Fibroblast of pulmonary artery (primary cell): ENCODE measurements at regions not wholly inside any gene's neighbourhood (a gene's known extent, or its start where the extent isn't known, plus 50 kb on each side); places are given as distances from the start of the nearest gene placed in this dataset.

ENCODE experiments used
- DNase-seq: peaks from one replicate; pipeline ENCODE4 v3.0.0-alpha.2; 2010; ENCODE audit warnings: low read depth
- H3K4me3 ChIP-seq: replicated peaks from 2 replicates; pipeline ENCODE4 v1.5.1; 2011; ENCODE audit warnings: low read depth, mild to moderate bottlenecking, control low read depth, low read length, moderate library complexity
- TF ChIP-seq, protein P1 (sequence below): IDR thresholded peaks from 2 replicates; pipeline ENCODE4 v1.5.1; 2011; ENCODE audit warnings: mild to moderate bottlenecking, control low read depth, low read length, inconsistent platforms; ENCODE audit errors: missing control alignments

DNA sequence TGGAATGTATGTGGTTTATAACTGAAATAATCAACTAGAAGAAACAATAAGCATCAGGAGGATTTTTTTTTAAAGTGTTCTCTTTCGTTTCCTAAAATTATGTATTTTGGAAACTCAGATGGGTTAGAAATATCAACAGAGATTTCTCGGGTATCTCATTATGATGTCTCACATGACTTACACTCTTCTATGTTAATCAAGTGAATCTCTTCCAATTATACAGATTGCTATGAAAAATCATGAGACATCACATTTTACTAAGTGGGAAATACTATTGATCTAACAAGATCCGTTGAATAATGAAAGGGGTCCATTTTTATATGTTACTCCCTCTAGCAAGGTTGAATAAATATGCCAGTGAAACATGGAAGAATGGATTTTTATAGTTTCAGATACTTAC lies 54.7 kb upstream of the NRIP1 start:
- no peak for DNase-seq
- TF ChIP-seq, protein P1, sequence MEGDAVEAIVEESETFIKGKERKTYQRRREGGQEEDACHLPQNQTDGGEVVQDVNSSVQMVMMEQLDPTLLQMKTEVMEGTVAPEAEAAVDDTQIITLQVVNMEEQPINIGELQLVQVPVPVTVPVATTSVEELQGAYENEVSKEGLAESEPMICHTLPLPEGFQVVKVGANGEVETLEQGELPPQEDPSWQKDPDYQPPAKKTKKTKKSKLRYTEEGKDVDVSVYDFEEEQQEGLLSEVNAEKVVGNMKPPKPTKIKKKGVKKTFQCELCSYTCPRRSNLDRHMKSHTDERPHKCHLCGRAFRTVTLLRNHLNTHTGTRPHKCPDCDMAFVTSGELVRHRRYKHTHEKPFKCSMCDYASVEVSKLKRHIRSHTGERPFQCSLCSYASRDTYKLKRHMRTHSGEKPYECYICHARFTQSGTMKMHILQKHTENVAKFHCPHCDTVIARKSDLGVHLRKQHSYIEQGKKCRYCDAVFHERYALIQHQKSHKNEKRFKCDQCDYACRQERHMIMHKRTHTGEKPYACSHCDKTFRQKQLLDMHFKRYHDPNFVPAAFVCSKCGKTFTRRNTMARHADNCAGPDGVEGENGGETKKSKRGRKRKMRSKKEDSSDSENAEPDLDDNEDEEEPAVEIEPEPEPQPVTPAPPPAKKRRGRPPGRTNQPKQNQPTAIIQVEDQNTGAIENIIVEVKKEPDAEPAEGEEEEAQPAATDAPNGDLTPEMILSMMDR = no peak
- H3K4me3 ChIP-seq = no peak overlapping the region

DNA sequence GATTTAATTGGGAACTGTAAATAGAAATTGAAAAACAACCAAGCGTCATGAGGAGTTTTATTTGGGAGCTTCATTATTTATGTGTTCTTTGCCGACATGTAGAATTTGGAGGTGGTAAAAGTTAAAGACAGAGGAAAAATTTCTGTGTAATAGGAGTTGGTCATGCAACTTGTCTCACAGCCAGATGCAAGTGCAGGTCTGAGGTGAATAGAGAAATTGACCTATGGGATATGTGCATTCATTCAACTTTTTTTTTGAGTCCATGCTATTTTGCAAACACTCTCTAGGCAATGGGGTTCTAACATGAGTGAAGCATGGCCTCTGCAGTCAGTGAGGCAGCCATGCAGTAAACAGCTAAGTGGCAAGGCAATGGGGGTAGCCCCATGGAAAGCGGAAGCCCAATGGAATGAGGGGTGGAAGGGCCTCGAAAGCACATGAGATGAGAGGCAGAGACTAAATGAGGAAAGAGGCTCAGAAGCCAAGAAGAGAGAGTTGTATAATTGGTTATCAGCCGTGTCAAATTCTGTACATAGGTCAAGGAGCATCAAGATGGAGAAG lies 56.4 kb upstream of the NRIP1 start:
- TF ChIP-seq, protein P1 = no peak
- no peak for DNase-seq
- no peak overlapping the region for H3K4me3 ChIP-seq

DNA sequence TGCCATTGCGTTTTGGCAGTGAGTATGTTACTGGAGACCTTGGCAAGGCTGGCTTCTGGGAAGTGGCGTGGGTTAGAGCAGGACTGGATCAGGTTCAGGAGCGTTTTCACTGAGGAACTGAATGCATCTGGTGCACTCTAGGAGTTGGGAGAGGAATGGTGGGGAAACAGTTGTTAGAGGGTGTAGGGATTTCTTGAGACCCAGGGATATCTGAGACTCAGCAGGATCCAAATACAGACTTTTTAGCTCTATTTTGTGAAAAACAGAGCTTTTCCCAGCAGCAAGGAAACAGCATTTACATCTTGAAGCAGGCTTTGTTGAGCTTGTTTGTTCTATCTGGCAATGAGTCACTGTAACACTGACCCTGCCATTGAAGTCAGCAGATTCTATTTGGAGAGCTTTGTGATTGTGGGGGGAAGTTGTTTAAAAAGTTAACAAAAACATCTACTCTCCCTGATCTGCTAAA lies 56.9 kb upstream of the NRIP1 start:
- TF ChIP-seq, protein P1 = no peak
- DNase-seq = peak; percentile 63
- no peak overlapping the region for H3K4me3 ChIP-seq

DNA sequence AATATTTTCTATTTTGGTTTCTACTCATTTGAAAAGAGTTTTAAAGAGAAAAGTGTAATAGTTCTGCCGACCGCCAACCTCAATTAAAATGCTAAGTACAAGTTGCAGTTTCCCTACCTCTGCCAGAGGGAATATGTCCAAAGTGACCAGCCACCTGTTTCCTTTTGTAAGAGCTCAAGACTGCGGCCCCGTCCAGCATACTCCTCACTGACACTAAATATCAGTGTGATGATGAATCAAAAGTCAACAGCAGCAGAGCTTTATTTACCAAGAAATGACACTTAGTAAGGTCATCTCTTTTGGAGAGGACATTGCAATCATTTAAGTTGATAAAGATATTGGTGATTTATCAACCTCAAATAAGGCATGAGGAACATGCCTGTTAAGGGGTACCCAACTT lies 57.4 kb upstream of the NRIP1 start:
- no peak for DNase-seq
- H3K4me3 ChIP-seq = no peak overlapping the region
- TF ChIP-seq, protein P1 = no peak

DNA sequence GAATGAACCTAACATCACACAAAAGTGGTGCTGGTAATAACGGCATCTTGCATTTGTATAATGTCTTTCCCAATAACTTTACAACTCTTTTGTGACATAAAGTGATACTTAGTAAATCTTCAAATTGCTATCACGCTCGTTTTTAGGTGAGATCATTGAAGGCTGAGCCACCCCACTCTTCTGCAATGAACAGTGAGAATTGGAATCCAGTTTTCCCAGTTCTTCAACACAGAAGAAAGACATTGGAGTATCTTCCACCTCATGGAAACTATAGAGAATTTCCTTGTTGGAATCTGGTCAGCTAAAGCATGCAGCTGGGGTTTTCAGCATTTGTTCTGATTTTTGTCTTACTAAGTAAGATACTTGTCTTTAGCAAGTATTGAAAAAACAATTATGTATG lies 59.9 kb upstream of the NRIP1 start:
- no peak overlapping the region for H3K4me3 ChIP-seq
- no peak for DNase-seq
- TF ChIP-seq, protein P1 = no peak

DNA sequence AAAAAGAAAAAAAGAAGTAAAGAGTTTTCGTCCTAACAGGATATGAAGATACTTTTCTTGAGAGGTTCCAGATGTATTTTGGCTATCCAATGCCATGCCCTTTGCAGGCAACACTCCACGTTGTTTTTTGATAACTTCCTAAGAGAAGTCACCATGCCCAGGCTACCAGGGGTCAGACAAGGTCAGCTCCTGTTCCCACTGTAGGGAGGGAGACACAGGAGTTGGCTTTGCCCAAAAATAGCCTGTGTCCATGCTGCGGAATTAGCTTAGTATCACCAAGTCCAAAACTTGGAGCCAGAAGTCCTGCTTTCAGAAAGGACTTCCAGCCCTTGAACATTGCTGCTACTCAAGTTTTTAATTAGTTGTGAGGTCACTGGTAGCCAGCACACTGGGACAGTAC lies 62.1 kb upstream of the NRIP1 start:
- H3K4me3 ChIP-seq = no peak overlapping the region
- no peak for DNase-seq
- TF ChIP-seq, protein P1 = no peak

DNA sequence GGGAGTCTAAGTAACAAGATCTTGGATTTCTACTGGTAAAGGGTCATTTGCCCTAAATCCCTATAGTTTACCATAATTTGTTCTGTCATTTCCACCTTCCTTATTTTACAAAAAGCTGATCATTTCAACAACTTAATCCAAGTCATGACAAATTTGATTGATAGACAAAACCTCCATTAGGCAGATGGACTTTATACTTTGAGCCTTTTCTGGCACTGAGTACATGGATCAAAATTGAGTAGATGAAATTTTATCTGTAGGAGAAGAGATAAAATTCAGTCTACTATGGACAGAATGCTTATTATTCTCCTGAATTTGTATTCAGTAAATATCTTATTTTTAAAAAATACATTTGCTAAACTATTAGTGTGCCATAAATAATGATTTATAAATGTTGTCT lies 62.6 kb upstream of the NRIP1 start:
- TF ChIP-seq, protein P1 = no peak
- no peak for DNase-seq
- no peak overlapping the region for H3K4me3 ChIP-seq
